ENCODE measurements at regions not wholly inside any gene's neighbourhood (a gene's known extent, or its start where the extent isn't known, plus 50 kb on each side); places are given as distances from the start of the nearest gene placed in this dataset.
"Not testable (repeated sequence)": the region's sequence is repeated elsewhere in the genome, so short reads cannot be mapped to it uniquely, and the experiment has no call there.

GRCh38 chr19:33866696-33867095, 70.0 kb downstream of the KCTD15 start:
- H3K27me3 ChIP-seq (ENCODE audit: control insufficient read depth, insufficient read depth, low read length): no peaks in the 10 kb centered on the region
- no peak for TF ChIP-seq CTCF (IDR thresholded peaks at IDR 0.05; ENCODE audit: insufficient read depth, low read length, poor library complexity, severe bottlenecking)
- DNase-seq (ENCODE audit: low read depth): no peak

GRCh38 chr19:33868076-33868735, 71.5 kb downstream of the KCTD15 start:
- TF ChIP-seq CTCF (IDR thresholded peaks at IDR 0.05; ENCODE audit: insufficient read depth, low read length, poor library complexity, severe bottlenecking): no peak
- H3K4me3 ChIP-seq (ENCODE audit: low read depth, low read length): no peak overlapping the region

More at GRCh38 chr19:33866696-33867095, 70.0 kb downstream of the KCTD15 start:
- no peaks in the 10 kb centered on the region for H3K36me3 ChIP-seq (ENCODE audit: control insufficient read depth, insufficient read depth, low read length)
- no peak overlapping the region for H3K4me3 ChIP-seq (ENCODE audit: low read depth, low read length)

GRCh38 chr19:33868788-33869412, 72.2 kb downstream of the KCTD15 start:
- DNase-seq (ENCODE audit: low read depth): no peak
- peak; percentile 10 for TF ChIP-seq CTCF (IDR thresholded peaks at IDR 0.05; ENCODE audit: insufficient read depth, low read length, poor library complexity, severe bottlenecking)
- Histone ChIP-seq H3K36me3 (ENCODE audit: control insufficient read depth, insufficient read depth, low read length) (no peaks in the 10 kb centered on the region), H3K4me3 (ENCODE audit: low read depth, low read length) (no peak overlapping the region), H3K27me3 (ENCODE audit: control insufficient read depth, insufficient read depth, low read length) (no peaks in the 10 kb centered on the region)

More at GRCh38 chr19:33868076-33868735, 71.5 kb downstream of the KCTD15 start:
- Histone ChIP-seq H3K36me3 (ENCODE audit: control insufficient read depth, insufficient read depth, low read length) (no peaks in the 10 kb centered on the region), H3K27me3 (ENCODE audit: control insufficient read depth, insufficient read depth, low read length) (no peaks in the 10 kb centered on the region)
- DNase-seq (ENCODE audit: low read depth): no peak

GRCh38 chr19:33870298-33870932, 73.7 kb downstream of the KCTD15 start:
- not testable (repeated sequence) for H3K4me3 ChIP-seq (ENCODE audit: low read depth, low read length); H3K27me3 ChIP-seq (ENCODE audit: control insufficient read depth, insufficient read depth, low read length); DNase-seq (ENCODE audit: low read depth); H3K36me3 ChIP-seq (ENCODE audit: control insufficient read depth, insufficient read depth, low read length)

GRCh38 chr19:33871605-33872004, 74.9 kb downstream of the KCTD15 start:
- no peak for DNase-seq (ENCODE audit: low read depth)
- Histone ChIP-seq H3K4me3 (ENCODE audit: low read depth, low read length) (no peak overlapping the region), H3K36me3 (ENCODE audit: control insufficient read depth, insufficient read depth, low read length) (no peaks in the 10 kb centered on the region), H3K27me3 (ENCODE audit: control insufficient read depth, insufficient read depth, low read length) (no peaks in the 10 kb centered on the region)
- TF ChIP-seq CTCF (IDR thresholded peaks at IDR 0.05; ENCODE audit: insufficient read depth, low read length, poor library complexity, severe bottlenecking): no peak

GRCh38 chr19:33872445-33873320, 76.0 kb downstream of the KCTD15 start:
- Histone ChIP-seq H3K27me3 (ENCODE audit: control insufficient read depth, insufficient read depth, low read length) (no peaks in the 10 kb centered on the region), H3K4me3 (ENCODE audit: low read depth, low read length) (no peak overlapping the region), H3K36me3 (ENCODE audit: control insufficient read depth, insufficient read depth, low read length) (no peaks in the 10 kb centered on the region)
- DNase-seq (ENCODE audit: low read depth): no peak
- TF ChIP-seq CTCF (IDR thresholded peaks at IDR 0.05; ENCODE audit: insufficient read depth, low read length, poor library complexity, severe bottlenecking): no peak
